ENCODE measurements at regions not wholly inside any gene's neighbourhood (a gene's known extent, or its start where the extent isn't known, plus 50 kb on each side); places are given as distances from the start of the nearest gene placed in this dataset.

DNA sequence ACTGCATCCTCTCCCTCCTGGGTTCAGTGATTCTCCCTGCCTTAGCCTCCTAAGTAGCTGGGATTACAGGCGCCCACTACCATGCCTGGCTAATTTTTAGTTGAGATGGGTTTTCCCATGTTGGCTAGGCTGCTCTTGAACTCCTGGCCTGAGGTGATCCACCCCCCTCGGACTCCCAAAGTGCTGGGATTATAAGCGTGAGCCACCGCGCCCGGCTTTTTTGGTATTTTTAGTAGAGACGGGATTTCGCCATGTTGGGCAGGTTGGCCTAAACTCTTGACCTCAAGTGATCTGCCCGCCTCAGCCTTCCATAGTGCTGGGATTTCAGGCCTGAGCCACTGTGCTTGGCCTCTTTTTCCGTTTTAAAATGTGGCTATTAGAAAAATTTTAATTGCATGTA lies 343.8 kb upstream of the RBFOX1 start:
- DNase-seq, result no peak

DNA sequence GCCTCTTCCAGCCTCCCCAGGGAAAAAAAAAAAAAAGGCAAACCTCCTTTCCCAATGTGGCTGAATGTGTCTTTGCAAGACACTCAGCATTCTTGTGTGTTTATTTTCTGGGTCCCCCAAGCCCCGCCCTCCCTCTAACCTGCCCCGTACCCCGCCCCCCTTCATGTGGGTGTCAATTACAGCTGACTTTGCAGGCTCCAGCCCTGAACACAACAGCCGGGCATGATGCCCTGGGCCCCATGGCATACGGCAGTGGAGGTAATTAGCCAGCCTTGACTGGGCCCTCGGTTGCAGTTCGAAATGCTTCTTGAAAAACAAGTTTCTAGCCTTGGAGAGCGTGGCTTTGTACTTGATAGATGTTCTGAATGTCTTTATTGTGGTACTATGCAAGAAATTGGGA lies 354.7 kb upstream of the RBFOX1 start:
- DNase-seq, result peak; percentile 49

DNA sequence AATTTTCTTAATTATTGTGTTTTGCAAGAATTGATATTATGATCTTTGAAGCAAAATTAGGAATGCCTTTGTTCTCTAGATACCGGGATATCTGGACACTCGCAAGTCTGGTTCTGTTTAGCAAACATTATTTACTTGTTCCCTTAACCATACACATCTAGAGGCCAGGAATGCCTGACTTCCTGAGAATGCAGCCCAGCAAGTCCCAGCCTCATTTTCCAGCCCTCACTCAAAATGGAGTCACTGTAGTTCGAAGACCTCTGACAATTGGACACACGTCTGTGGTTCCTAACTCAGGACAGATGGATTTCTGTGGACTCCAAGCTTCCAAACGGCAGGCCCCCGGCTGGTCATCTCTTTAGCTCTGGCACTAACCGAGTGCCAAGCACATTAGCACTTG lies 355.4 kb upstream of the RBFOX1 start:
- no peak for DNase-seq

DNA sequence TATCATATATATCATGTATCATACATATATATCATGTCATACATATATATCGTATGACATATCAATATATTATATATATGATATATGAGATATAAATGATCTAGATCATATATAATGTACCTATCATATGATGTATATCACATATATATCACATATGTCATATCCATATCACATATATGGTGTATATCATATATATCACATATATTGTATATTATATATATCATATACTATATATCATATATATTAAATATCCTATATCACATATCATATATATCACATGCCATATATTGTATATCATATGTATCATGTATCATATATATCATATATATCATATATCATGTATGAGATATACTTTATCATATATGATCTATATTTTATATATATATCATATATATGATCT lies 355.9 kb upstream of the RBFOX1 start:
- DNase-seq, result no peak

DNA sequence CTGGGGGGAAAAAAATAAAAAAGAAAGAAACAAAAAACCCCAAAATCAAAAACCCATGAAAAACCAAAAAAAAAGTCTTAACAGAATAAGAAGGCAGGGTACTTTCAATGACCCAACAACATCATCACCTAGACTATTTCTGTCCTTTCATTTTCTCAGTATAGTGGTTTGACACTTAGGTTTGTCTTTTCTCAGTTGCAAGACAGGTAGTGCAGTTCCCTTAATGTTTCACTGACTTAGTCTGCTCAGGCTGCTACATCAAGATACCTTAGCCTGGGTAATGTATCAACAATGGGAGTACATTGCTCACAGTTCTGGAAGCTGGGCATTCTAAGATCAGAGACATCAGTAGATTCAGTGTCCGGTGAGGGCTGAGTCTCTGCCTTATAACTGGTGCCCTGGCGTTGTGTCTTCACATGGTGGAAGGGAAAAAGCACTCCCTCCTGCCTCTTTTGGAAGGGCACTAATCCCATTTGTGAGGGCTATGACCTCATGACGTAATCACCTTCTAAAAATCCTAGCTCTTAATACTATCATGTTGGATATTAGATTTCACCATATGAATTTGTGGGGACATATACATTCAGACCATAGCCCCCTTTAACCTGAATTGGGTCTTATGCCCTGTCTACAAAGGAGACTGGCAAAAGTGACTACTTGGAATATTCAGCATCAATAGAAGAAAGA lies 362.3 kb upstream of the RBFOX1 start:
- no peak for DNase-seq

DNA sequence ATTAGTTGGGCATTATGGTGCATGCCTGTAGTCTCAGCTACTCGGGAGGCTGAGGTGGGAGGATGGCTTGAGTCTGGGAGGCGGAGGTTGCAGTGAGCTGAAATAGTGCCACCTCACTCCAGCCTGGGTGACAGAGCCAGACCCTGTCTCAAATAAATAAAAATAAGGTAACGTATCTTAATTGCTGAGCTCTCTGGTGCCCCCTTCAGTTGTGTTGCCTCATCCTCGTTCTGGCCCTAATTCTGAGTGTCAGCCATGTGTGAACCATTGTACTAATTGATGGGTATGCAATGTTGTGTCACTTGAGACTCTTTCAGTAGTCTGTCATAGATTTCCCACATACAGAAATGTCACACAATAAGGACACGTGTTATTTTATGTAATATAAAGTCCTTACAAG lies 363.1 kb upstream of the RBFOX1 start:
- DNase-seq, result no peak

DNA sequence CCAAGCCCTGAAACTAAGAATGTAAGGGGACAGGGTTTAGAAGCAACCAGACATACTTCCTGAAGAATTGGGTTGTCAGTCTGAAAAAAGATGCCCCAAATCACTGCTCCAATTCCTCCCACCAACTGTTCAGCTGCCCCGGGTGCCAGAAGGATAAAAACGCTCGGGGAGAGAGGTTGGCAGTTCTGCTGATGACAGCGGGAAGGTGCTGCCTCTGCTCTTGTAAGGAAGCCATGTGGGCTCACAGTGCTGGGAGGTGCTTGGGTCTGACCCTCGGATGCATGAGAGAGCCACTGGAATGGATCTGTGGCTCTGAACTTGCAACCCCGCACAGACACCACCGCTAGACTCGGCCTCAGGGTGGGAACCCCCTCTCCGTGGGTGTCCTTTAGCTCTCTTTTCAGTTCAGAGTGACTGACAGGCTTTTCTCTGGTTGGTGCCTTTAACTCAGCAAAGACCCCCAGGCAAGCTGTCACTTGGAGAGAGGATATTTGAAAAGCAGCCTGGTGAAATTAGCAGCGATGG lies 364.8 kb upstream of the RBFOX1 start:
- no peak for DNase-seq

DNA sequence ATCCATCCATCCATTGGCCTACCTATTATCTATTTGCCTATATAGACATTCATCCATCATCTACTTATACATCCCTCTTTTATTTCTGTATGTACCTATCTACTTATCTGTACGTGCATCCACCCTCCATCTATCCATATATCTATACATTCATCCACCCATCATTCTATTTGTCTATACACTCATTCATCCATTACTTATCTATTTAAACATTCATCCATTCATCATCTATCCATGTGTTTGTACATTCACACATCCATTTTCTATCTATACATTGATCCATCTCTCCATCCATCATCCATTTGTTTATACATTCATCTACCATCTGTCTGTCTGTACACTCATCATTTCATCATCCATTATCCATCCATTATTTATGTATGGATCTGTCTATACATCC lies 365.7 kb upstream of the RBFOX1 start:
- DNase-seq, result no peak

DNA sequence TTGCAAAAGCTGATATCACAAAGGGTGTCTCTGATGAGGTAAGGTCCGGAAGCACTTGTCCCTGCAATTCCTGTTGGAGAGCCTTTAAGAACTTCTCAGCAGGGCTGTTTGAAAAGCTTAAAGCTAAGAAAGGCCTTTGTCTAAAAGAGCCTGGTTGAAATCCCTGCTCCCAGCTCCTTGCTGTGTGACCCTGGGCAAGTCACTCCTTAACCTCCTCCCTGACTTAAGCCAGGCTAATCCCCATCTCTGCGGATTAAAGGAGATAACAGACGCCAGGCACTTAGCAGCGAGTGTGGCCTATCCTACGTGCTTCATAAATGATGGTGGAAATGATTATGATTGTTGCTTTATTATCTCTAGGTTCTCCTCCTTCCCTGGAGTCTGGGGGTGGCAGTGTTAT lies 368.0 kb upstream of the RBFOX1 start:
- no peak for DNase-seq

DNA sequence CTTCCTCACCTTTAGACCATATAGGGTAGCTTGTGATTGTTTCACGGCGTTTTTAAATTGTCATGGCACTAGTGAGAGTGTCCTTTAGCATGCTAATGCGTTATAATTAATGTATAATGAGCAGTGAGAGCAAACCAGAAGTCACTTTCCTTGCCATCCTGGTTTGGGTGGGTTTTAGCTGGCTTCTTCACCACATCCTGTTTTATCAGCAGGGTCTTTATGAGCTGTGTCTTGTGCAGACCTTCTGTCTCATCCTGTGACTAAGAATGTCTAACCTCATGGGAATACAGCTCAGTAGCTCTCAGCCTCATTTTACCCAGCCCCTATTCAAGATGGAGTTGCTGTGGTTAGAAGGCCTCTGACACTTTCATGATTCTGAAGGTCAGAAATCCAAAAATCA lies 370.9 kb upstream of the RBFOX1 start:
- no peak for DNase-seq

DNA sequence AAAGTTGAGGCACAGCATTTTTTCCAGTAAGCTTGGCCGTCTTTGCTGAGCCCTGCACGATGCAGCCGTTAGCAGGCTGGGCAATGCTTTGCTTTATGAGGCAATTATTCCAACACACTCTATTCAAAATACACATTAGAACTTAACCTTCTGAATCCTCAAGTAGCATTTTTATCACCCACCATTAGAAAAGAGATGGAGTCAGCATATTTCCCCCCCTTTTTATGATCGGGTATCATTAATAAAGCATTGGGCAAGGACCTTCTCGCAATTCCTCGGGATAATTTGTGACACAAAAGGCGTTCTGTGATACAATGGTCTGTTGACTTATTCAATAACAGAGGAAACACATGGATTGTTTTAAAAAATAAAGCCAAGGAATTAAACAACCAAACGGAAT lies 374.5 kb upstream of the RBFOX1 start:
- no peak for DNase-seq

DNA sequence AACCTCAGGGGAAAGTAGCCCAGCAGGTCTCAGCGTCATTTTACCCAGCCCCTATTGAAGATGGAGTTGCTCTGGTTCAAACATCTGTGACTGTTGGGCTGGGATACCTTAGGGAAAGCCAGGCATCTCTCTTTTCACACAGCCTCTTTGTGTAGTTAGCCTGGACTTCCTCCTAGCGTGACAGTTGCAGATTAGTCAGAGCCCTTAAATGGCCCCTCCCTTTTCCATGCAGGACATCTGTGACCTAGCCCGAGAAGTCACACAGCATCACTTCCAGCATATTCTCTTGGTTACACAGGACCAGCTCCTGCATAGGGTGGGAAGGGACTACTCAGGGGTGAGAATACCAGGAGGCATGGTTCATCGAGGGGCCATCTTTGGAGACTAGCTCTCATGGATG lies 375.0 kb upstream of the RBFOX1 start:
- DNase-seq, result no peak

DNA sequence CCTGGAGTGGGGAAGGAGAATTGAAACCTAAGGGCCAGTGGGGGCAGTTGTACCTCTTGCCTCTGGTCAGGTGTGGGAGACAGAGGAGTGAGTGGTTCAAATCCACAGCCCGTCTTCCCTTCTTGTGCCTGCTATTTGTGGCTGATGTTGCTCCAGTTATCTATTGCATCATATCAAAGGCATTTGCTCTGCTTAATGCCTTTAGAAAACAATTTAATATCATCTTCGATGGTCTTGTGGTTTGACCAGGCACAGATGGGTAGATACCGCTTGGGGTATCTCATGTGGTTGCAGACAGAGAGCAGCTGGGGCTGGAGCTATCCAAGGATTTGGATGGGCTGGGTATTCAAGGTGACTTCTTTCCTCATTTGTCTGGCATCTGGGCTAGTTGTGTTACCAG lies 376.1 kb upstream of the RBFOX1 start:
- no peak for DNase-seq

DNA sequence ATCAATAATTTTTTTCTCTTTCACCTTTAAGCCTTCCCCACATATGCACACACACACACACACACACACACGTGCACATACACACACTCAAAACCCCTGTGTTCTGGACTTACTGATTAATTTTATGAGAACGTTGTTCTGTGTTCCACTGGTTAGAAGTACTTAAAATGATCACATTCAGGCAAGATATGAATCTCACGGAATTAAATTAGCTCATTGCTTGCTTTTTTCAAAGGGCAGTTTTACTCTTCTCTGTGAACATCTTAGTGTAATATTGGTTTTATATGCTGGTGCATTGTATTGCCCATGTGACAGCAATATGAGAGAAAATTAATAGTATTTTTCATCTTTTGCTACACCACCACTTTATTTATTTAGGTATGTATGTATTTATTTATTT lies 377.3 kb upstream of the RBFOX1 start:
- DNase-seq, result no peak

DNA sequence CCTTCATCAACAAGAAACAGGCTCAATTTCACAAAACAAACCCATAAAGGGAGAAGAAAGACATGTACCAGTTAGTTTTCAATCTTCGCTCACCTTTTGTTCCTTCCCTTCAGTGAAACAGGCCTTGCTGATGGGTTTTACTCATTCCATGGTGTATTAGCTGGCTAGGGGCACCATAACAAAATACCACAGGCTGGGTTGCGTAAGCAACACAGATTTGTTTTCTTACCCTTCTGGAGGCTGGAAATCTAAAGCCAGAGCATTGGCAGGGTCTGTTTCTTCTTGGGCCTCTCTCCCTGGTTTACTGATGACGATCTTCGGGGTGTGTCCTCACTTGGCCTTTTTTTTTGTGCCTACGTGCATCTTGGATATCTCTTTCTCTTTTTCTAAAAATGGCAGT lies 383.4 kb upstream of the RBFOX1 start:
- DNase-seq, result no peak

DNA sequence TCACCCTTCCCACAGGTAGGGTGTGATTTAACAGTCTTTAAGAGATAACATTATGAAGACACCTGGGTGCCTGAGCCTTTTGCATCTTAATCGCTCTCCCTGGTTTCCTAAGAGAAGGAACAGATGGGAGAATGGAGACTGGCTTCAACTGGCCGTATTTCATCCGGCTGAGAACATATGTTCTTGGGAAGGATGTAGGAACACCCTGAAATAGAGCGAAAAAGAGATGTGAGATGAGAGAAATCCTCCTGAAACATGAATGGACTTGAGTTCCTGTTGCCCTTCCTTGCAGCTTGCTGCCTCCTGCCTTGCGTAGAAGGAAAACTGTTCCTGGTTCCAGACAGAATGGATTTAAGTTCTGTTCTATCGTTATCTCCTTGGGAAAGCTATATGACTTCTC lies 385.4 kb upstream of the RBFOX1 start:
- DNase-seq, result no peak

DNA sequence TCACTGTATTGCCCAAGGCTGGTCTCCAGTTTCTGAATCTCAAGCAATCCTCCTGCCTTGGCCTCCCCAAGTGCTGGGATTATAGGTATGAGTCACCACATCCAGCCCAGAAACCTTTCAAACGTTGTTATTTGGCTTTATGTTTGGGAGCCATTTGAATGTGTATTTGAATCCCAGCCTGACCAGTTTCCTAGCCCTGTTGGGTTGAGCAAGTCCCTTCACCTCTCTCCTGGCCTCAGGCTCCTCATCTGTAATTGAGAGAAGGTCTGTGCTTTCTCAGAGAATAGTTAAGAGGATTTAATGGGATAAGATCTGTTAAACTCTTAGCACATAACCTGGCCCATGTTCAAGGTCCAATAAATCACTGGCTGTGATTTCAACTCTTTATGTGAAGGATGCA lies 385.8 kb upstream of the RBFOX1 start:
- no peak for DNase-seq

DNA sequence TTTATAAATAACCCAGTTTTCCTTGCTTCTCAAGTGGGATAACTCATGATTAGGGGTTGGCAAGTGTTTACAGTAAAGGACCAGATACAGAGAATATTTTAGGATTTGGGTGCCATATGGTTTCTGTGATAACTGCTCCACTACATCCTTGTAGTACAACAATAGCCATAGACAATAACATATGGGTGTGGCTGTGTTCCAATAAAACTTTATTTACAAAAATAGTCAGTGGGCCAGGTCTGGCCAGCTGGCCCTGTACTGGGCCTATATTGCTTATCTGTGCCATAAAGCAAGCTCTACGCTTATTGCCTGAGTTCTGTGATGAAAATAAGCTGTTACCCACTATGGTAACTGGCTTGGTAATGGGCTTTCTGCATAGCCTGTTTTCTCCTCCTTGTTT lies 386.5 kb upstream of the RBFOX1 start:
- DNase-seq, result no peak

DNA sequence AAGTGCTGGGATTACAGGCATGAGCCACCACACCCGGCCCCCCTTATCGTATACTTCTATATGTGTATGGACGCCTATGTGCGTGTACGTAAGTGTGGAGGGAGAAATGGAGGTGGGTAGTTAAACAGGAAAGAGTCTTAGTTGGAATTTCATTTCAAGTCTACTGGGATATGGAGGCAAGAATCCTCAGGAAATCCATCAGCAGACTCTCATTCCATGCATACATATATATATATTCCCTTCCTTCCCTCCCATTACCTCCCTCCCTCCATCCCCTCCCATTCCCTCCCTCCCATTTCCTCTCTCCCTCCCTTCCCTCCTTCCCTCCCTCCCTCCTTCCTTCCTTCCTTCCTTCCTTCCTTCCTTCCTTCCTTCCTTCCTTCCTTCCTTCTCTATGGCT lies 391.7 kb upstream of the RBFOX1 start:
- DNase-seq, result no peak

DNA sequence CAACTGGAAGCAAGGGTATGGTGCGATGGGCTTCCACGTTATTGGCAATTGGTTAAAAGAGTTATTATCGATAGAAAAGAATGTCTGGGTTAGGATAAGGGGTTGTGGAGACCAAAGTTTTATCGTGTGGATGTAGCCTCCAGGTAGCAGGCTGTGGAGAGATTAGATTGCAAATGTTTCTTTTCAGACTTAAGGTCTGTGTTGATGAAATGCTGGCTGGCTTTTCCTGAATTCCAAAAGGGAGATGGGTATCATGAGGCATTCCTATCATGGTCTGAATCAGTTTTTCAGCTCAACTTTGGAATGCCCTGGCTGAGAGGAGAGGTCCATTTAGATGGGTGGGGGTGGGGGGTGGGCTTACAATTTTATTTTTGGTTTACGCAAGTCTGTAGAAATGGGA lies 395.0 kb upstream of the RBFOX1 start:
- no peak for DNase-seq

DNA sequence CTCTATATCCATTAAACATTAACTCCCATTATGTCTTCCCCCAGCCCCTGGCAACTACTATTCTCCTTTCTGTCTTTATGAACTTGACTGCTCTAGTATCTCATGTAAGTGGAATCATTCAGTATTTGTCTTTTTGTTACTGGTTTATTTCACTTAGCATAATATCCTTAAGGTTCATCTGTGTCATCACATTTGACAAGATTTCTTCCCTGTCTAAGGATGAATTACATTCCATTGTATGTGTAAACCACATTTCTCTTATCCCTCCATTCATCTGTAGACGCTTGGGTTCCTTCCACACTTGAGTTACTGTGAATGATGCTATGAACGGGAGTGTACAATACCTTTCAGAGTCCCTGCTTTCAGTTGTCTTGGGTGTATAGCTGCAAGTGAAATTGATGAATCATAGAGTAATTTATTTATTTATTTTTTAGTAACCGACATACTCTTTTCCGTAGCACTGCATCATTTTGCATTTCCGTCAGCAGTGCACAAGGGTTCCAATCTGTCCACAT lies 399.7 kb upstream of the RBFOX1 start:
- no peak for DNase-seq

DNA sequence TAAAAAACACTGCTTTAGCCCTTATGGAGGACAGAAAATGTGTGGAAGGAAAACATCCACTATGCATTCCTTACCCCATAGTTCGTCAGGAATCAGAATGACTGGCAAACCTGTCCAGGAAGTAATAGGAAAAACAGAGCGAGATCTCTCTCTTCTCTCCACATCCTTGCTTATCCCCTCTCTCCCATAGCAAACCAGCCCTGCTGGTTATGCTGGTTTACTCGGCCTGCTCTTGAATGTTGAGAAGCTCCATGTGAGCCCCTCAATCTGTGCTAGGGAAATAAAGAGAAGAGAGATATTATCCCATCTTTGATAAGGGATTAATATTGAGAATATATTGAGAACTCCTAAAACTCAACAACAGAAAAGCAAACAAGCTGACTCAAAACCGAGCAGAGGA lies 402.8 kb upstream of the RBFOX1 start:
- no peak for DNase-seq

DNA sequence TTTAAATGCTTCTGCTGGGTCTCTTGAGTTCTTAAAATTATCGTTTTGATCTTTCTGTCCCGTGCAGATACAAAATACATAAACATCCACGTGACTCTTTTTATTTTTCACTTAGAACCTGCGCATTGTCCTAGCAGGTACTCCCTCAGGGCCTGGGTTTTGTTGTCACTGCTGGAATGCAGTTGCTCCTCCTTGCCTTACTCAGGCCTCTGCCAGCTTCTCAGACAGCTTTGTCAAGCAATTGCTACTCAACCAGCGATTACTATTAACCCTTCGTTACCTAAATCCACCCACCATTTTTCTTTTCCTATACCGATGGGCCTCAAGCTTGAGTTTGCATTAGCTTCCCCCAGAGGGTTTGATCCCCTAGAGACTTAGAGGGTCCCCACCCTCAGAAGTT lies 405.9 kb upstream of the RBFOX1 start:
- no peak for DNase-seq

DNA sequence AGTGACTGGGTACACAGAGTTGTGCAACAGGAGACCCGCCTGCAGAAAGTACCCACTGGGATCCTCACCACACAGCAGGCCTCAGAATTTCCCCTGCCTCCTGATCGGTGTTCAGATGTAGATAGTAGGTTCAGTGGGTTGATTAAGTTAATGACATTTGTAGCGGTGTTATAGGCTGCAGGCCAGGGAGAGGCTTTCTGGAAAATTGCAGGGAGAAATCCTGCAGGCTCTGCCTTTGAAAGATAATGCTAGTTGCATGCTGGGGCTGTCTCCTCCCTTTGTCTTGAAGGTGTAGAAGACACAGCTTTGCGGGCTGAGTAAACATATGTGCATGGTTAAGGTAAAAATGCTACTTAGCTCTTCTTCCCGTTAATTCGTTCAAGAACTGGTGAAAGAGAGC lies 406.3 kb upstream of the RBFOX1 start:
- no peak for DNase-seq

DNA sequence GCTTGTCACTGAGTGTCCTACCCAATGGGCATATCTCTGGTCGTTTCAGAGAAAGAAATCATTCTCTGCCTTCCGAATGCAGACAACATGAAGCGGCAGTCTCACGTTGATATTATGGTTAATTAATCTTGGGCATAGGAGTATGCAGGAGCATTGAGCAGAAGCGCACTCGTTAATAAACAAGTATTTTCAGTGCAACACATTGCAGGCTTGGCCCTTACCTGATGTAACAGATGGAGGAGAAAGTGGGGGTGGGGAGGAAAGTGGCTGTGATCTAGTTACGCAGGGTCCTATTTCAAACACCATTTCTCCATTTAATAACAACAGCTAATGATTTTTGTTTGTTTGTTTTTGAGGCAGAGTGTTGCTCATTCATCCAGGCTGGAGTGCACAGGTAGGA lies 414.0 kb upstream of the RBFOX1 start:
- DNase-seq, result no peak

Data from DMS153 (cell line).